ENCODE measurements at regions not wholly inside any gene's neighbourhood (a gene's known extent, or its start where the extent isn't known, plus 50 kb on each side); places are given as distances from the start of the nearest gene placed in this dataset.

GRCh38 chr10:65611592-65611991 lies 1314.2 kb upstream of the LRRTM3 start:
- DNase-seq (no peak), ATAC-seq (ENCODE audit: low read depth in 2 of 2) (no peak)
- Mint-ChIP-seq H3K4me3 (no peak overlapping the region), H3K27ac (no peak overlapping the region), H3K27me3 (no peaks in the 10 kb centered on the region), H3K9me3 (peaks cover 1 to 16% (median 6%) of the 10 kb centered on the region in 7 donors), H3K36me3 (no peaks in the 10 kb centered on the region), H3K4me1 (no peaks in the 10 kb centered on the region)
- no peak overlapping the region for H3K4me3 ChIP-seq (ENCODE audit: low read depth, low read length)
- H3K4me1 ChIP-seq (ENCODE audit: control insufficient read depth, insufficient read depth, low read length, poor library complexity, severe bottlenecking), result no peaks in the 10 kb centered on the region
- H3K36me3 ChIP-seq (ENCODE audit: control insufficient read depth, insufficient read depth, low read length), result no peaks in the 10 kb centered on the region
- no peaks in the 10 kb centered on the region for H3K27me3 ChIP-seq (ENCODE audit: control insufficient read depth, insufficient read depth, low read length)
- H3K9me3 ChIP-seq (ENCODE audit: control insufficient read depth in 2 of 2, low read length in 2 of 2), result peaks cover 0 to 3% of the 10 kb centered on the region in 2 experiments
- H3K27ac ChIP-seq (ENCODE audit: insufficient read depth, low read length, poor library complexity, severe bottlenecking), result no peak overlapping the region

GRCh38 chr10:65614956-65615565 lies 1310.8 kb upstream of the LRRTM3 start:
- Mint-ChIP-seq H3K4me3 (no peak overlapping the region), H3K27me3 (no peaks in the 10 kb centered on the region), H3K36me3 (no peaks in the 10 kb centered on the region), H3K9me3 (peaks cover 1 to 16% (median 6%) of the 10 kb centered on the region in 7 donors), H3K4me1 (no peaks in the 10 kb centered on the region), H3K27ac (no peak overlapping the region)
- no peaks in the 10 kb centered on the region for H3K4me1 ChIP-seq (ENCODE audit: control insufficient read depth, insufficient read depth, low read length, poor library complexity, severe bottlenecking)
- H3K27me3 ChIP-seq (ENCODE audit: control insufficient read depth, insufficient read depth, low read length), result no peaks in the 10 kb centered on the region
- DNase-seq (no peak), ATAC-seq (ENCODE audit: low read depth in 2 of 2) (no peak)
- no peak overlapping the region for H3K4me3 ChIP-seq (ENCODE audit: low read depth, low read length)
- H3K27ac ChIP-seq (ENCODE audit: insufficient read depth, low read length, poor library complexity, severe bottlenecking), result no peak overlapping the region
- no peaks in the 10 kb centered on the region for H3K9me3 ChIP-seq (ENCODE audit: control insufficient read depth in 2 of 2, low read length in 2 of 2)
- H3K36me3 ChIP-seq (ENCODE audit: control insufficient read depth, insufficient read depth, low read length), result no peaks in the 10 kb centered on the region

GRCh38 chr10:65618126-65618525 lies 1307.7 kb upstream of the LRRTM3 start:
- peak overlapping the region in 1 of 4 donors; percentile 32 for H3K4me3 Mint-ChIP-seq
- H3K36me3 ChIP-seq (ENCODE audit: control insufficient read depth, insufficient read depth, low read length), result no peaks in the 10 kb centered on the region
- no peak for ATAC-seq (ENCODE audit: low read depth in 2 of 2)
- H3K36me3 Mint-ChIP-seq, result no peaks in the 10 kb centered on the region
- no peaks in the 10 kb centered on the region for H3K27me3 Mint-ChIP-seq
- no peak overlapping the region for H3K4me3 ChIP-seq (ENCODE audit: low read depth, low read length)
- H3K4me1 ChIP-seq (ENCODE audit: control insufficient read depth, insufficient read depth, low read length, poor library complexity, severe bottlenecking), result no peaks in the 10 kb centered on the region
- H3K4me1 Mint-ChIP-seq, result no peaks in the 10 kb centered on the region
- H3K27me3 ChIP-seq (ENCODE audit: control insufficient read depth, insufficient read depth, low read length), result no peaks in the 10 kb centered on the region
- H3K27ac ChIP-seq (ENCODE audit: insufficient read depth, low read length, poor library complexity, severe bottlenecking), result no peak overlapping the region
- no peak for DNase-seq
- H3K27ac Mint-ChIP-seq, result no peak overlapping the region
- no peaks in the 10 kb centered on the region for H3K9me3 ChIP-seq (ENCODE audit: control insufficient read depth in 2 of 2, low read length in 2 of 2)
- peaks cover 0 to 12% (median 7%) of the 10 kb centered on the region in 7 donors for H3K9me3 Mint-ChIP-seq

GRCh38 chr10:65620404-65621048 lies 1305.3 kb upstream of the LRRTM3 start:
- Histone ChIP-seq H3K36me3 (ENCODE audit: control insufficient read depth, insufficient read depth, low read length) (no peaks in the 10 kb centered on the region), H3K27me3 (ENCODE audit: control insufficient read depth, insufficient read depth, low read length) (no peaks in the 10 kb centered on the region), H3K4me3 (ENCODE audit: low read depth, low read length) (no peak overlapping the region), H3K4me1 (ENCODE audit: control insufficient read depth, insufficient read depth, low read length, poor library complexity, severe bottlenecking) (no peaks in the 10 kb centered on the region), H3K9me3 (ENCODE audit: control insufficient read depth in 2 of 2, low read length in 2 of 2) (no peaks in the 10 kb centered on the region), H3K27ac (ENCODE audit: insufficient read depth, low read length, poor library complexity, severe bottlenecking) (no peak overlapping the region)
- H3K4me3 Mint-ChIP-seq, result no peak overlapping the region
- ATAC-seq (ENCODE audit: low read depth in 2 of 2) (no peak), DNase-seq (no peak)
- H3K9me3 Mint-ChIP-seq, result peaks cover 0 to 11% (median 5%) of the 10 kb centered on the region in 7 donors
- H3K36me3 Mint-ChIP-seq, result no peaks in the 10 kb centered on the region
- H3K27ac Mint-ChIP-seq, result no peak overlapping the region
- no peaks in the 10 kb centered on the region for H3K27me3 Mint-ChIP-seq
- H3K4me1 Mint-ChIP-seq, result no peaks in the 10 kb centered on the region

- H3K27ac ChIP-seq (ENCODE audit: insufficient read depth, low read length, poor library complexity, severe bottlenecking), result no peak overlapping the region
- Mint-ChIP-seq H3K27ac (no peak overlapping the region), H3K9me3 (peaks cover 0 to 10% (median 5%) of the 10 kb centered on the region in 7 donors), H3K4me1 (no peaks in the 10 kb centered on the region), H3K27me3 (no peaks in the 10 kb centered on the region), H3K4me3 (no peak overlapping the region), H3K36me3 (no peaks in the 10 kb centered on the region)
- no peaks in the 10 kb centered on the region for H3K9me3 ChIP-seq (ENCODE audit: control insufficient read depth in 2 of 2, low read length in 2 of 2)
- no peaks in the 10 kb centered on the region for H3K27me3 ChIP-seq (ENCODE audit: control insufficient read depth, insufficient read depth, low read length)
- no peak for ATAC-seq (ENCODE audit: low read depth in 2 of 2)
- no peaks in the 10 kb centered on the region for H3K36me3 ChIP-seq (ENCODE audit: control insufficient read depth, insufficient read depth, low read length)
- no peak for DNase-seq
- no peak overlapping the region for H3K4me3 ChIP-seq (ENCODE audit: low read depth, low read length)
- no peaks in the 10 kb centered on the region for H3K4me1 ChIP-seq (ENCODE audit: control insufficient read depth, insufficient read depth, low read length, poor library complexity, severe bottlenecking)
Observed at GRCh38 chr10:65622608-65623007, 1303.2 kb upstream of the LRRTM3 start.

- no peaks in the 10 kb centered on the region for H3K4me1 Mint-ChIP-seq
- ATAC-seq (ENCODE audit: low read depth in 2 of 2), result no peak
- H3K27ac ChIP-seq (ENCODE audit: insufficient read depth, low read length, poor library complexity, severe bottlenecking), result no peak overlapping the region
- no peaks in the 10 kb centered on the region for H3K4me1 ChIP-seq (ENCODE audit: control insufficient read depth, insufficient read depth, low read length, poor library complexity, severe bottlenecking)
- H3K9me3 Mint-ChIP-seq, result peaks cover 0 to 11% (median 5%) of the 10 kb centered on the region in 7 donors
- peaks cover 2% of the 10 kb centered on the region in 2 experiments for H3K9me3 ChIP-seq (ENCODE audit: control insufficient read depth in 2 of 2, low read length in 2 of 2)
- H3K27me3 Mint-ChIP-seq, result no peaks in the 10 kb centered on the region
- no peaks in the 10 kb centered on the region for H3K36me3 Mint-ChIP-seq
- no peak overlapping the region for H3K4me3 Mint-ChIP-seq
- no peak overlapping the region for H3K4me3 ChIP-seq (ENCODE audit: low read depth, low read length)
- H3K27ac Mint-ChIP-seq, result no peak overlapping the region
- H3K27me3 ChIP-seq (ENCODE audit: control insufficient read depth, insufficient read depth, low read length), result no peaks in the 10 kb centered on the region
- DNase-seq, result no peak
- no peaks in the 10 kb centered on the region for H3K36me3 ChIP-seq (ENCODE audit: control insufficient read depth, insufficient read depth, low read length)
Observed at GRCh38 chr10:65628493-65629139, 1297.2 kb upstream of the LRRTM3 start.

GRCh38 chr10:65660006-65660405 lies 1265.8 kb upstream of the LRRTM3 start:
- H3K9me3 ChIP-seq (ENCODE audit: control insufficient read depth in 2 of 2, low read length in 2 of 2), result no peaks in the 10 kb centered on the region
- H3K4me3 ChIP-seq (ENCODE audit: low read depth, low read length), result no peak overlapping the region
- no peak overlapping the region for H3K27ac Mint-ChIP-seq
- no peaks in the 10 kb centered on the region for H3K4me1 Mint-ChIP-seq
- peaks cover 0 to 28% (median 6%) of the 10 kb centered on the region in 7 donors for H3K9me3 Mint-ChIP-seq
- H3K27ac ChIP-seq (ENCODE audit: insufficient read depth, low read length, poor library complexity, severe bottlenecking), result no peak overlapping the region
- H3K36me3 Mint-ChIP-seq, result no peaks in the 10 kb centered on the region
- H3K4me1 ChIP-seq (ENCODE audit: control insufficient read depth, insufficient read depth, low read length, poor library complexity, severe bottlenecking), result no peaks in the 10 kb centered on the region
- H3K4me3 Mint-ChIP-seq, result no peak overlapping the region
- H3K27me3 Mint-ChIP-seq, result no peaks in the 10 kb centered on the region
- no peaks in the 10 kb centered on the region for H3K36me3 ChIP-seq (ENCODE audit: control insufficient read depth, insufficient read depth, low read length)
- no peaks in the 10 kb centered on the region for H3K27me3 ChIP-seq (ENCODE audit: control insufficient read depth, insufficient read depth, low read length)
- no peak for ATAC-seq (ENCODE audit: low read depth in 2 of 2)
- no peak for DNase-seq
